ENCODE measurements at regions not wholly inside any gene's neighbourhood (a gene's known extent, or its start where the extent isn't known, plus 50 kb on each side); places are given as distances from the start of the nearest gene placed in this dataset.
"Not testable (repeated sequence)": the region's sequence is repeated elsewhere in the genome, so short reads cannot be mapped to it uniquely, and the experiment has no call there.

DNA sequence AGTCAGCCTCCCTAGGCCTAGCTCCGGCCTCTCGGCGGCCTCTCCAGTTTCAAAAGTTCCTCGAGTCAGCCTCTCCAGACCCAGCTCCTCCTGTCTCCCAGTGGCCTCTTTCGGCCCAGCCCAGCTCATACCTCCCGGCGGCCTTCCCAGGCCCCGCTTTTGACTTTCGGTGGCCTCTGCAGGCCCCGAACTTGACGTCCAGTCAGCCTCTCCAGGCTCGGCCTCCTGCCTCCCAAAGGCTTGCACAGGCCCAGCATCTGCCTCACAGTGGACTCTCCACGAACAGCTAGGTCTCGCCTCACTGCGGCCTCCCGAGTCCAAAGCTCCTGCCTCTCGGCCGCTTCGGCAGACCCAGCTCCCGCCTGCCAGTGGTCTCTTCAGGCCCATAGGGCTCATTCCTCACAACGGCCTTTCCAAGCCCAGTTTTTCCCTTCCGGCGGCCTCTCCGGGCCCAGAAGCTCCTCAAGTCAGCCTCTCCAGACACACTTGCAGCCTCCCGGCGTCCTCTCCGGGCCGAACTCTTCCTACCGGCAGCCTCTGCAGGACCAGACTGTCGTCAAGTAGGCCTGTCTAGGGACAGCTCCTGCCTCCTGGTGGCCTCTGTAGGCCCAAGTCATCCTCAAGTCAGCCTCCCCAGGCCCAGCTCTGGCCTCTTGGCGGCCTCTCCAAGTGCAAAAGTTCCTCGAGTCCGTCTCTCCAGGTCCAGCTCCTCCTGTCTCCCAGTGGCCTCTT is 249.9 kb upstream of the ZNF722 start:
- not testable (repeated sequence) for H3K4me3 ChIP-seq (ENCODE audit: low read length); H3K9ac ChIP-seq (ENCODE audit: low read length); H3K36me3 ChIP-seq (ENCODE audit: control insufficient read depth, insufficient read depth, low read length); H3K4me1 ChIP-seq (ENCODE audit: control insufficient read depth, insufficient read depth, low read length); H3K27me3 ChIP-seq (ENCODE audit: control insufficient read depth, insufficient read depth, low read length); H3K27ac ChIP-seq (ENCODE audit: low read depth, low read length)

DNA sequence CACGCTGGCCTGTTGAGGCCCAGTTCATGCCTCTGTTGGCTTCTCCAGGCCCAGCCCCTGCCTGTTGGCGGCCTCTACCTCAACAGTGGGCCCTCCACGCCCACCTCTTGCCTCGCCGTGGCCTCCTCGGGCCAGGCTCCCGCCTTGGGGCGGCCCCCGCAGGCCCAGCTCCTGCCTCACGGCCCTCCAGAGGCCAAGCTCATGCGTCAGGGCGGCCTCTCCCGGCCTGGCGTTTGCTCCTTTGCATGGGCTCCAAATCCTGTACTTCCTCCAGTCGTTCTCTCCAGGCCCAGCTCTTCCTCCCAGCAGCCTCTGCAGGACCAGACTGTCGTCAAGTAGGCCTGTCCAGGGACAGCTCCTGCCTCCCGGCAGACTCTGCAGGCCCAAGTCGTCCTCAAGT is 246.2 kb upstream of the ZNF722 start:
- not testable (repeated sequence) for H3K4me3 ChIP-seq (ENCODE audit: low read length); H3K4me1 ChIP-seq (ENCODE audit: control insufficient read depth, insufficient read depth, low read length); H3K36me3 ChIP-seq (ENCODE audit: control insufficient read depth, insufficient read depth, low read length); H3K27me3 ChIP-seq (ENCODE audit: control insufficient read depth, insufficient read depth, low read length); H3K9ac ChIP-seq (ENCODE audit: low read length); H3K27ac ChIP-seq (ENCODE audit: low read depth, low read length)

DNA sequence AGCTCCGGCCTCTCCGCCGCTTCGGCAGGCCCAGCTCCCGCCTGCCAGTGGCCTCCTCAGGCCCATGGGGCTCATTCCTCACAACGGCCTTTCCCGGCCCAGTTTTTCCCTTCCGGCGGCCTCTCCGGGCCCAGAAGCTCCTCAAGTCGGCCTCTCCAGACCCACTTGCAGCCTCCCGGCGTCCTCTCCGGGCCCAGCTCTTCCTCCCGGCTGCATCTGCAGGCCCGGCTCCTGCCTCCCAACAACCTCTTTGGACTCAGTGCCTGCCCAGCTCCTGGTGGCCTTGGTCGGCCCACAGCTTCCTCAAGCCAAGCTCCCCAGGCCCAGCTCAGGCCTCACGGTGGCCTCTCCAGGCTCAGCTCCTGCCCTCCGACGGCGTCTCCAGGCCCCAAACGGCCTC is 245.5 kb upstream of the ZNF722 start:
- H3K27ac ChIP-seq (ENCODE audit: low read depth, low read length); H3K4me1 ChIP-seq (ENCODE audit: control insufficient read depth, insufficient read depth, low read length); H3K9ac ChIP-seq (ENCODE audit: low read length); H3K27me3 ChIP-seq (ENCODE audit: control insufficient read depth, insufficient read depth, low read length); H3K4me3 ChIP-seq (ENCODE audit: low read length); H3K36me3 ChIP-seq (ENCODE audit: control insufficient read depth, insufficient read depth, low read length): not testable (repeated sequence)

DNA sequence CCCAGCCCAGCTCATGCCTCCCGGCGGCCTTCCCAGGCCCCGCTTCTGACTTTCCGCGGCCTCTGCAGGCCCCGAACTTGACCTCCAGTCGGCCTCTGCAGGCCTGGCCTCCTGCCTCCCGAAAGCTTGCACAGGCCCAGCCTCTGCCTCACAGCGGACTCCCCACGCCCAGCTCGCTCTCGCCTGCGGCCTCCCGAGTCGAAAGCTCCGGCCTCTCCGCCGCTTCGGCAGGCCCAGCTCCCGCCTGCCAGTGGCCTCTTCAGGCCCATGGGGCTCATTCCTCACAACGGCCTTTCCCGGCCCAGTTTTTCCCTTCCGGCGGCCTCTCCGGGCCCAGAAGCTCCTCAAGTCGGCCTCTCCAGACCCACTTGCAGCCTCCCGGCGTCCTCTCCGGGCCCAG is 238.4 kb upstream of the ZNF722 start:
- H3K4me3 ChIP-seq (ENCODE audit: low read length); H3K4me1 ChIP-seq (ENCODE audit: control insufficient read depth, insufficient read depth, low read length); H3K36me3 ChIP-seq (ENCODE audit: control insufficient read depth, insufficient read depth, low read length); H3K27ac ChIP-seq (ENCODE audit: low read depth, low read length); H3K27me3 ChIP-seq (ENCODE audit: control insufficient read depth, insufficient read depth, low read length); H3K9ac ChIP-seq (ENCODE audit: low read length): not testable (repeated sequence)

DNA sequence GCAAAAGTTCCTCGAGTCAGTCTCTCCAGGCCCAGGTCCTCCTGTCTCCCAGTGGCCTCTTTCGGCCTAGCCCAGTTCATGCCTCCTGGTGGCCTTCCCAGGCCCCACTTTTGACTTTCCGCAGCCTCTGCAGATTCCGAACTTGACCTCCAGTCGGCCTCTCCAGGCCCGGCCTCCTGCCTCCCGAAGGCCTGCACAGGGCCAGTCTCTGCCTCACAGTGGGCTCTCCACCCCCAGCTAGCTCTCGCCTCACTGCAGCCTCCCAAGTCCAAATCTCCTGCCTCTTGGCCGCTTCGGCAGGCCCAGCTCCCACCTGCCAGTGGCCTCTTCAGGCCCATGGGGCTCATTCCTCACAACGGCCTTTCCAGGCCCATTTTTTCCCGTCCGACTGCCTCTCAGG is 233.1 kb upstream of the ZNF722 start:
- H3K4me3 ChIP-seq (ENCODE audit: low read length); H3K27ac ChIP-seq (ENCODE audit: low read depth, low read length); H3K27me3 ChIP-seq (ENCODE audit: control insufficient read depth, insufficient read depth, low read length); H3K36me3 ChIP-seq (ENCODE audit: control insufficient read depth, insufficient read depth, low read length); H3K9ac ChIP-seq (ENCODE audit: low read length); H3K4me1 ChIP-seq (ENCODE audit: control insufficient read depth, insufficient read depth, low read length): not testable (repeated sequence)

DNA sequence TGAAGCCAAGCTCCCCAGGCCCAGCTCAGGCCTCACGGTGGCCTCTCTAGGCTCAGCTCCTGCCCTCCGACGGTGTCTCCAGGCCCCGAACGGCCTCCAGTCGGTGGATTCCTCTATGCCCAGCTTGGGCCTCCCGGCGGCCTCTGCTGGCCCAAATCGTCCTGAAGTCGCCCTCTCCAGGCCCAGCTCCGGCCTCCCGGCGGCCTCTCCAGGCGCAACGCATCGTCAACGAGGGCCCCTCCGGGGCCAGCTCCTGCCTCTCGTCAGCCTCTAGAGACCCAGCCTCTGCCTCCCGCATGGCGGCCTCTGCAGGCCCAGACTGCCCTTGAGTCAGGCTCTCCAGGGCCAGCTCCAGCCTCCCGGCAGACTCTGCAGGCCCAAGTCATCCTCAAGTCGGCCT is 232.5 kb upstream of the ZNF722 start:
- H3K4me3 ChIP-seq (ENCODE audit: low read length); H3K27ac ChIP-seq (ENCODE audit: low read depth, low read length); H3K36me3 ChIP-seq (ENCODE audit: control insufficient read depth, insufficient read depth, low read length); H3K4me1 ChIP-seq (ENCODE audit: control insufficient read depth, insufficient read depth, low read length); H3K9ac ChIP-seq (ENCODE audit: low read length); H3K27me3 ChIP-seq (ENCODE audit: control insufficient read depth, insufficient read depth, low read length): not testable (repeated sequence)

DNA sequence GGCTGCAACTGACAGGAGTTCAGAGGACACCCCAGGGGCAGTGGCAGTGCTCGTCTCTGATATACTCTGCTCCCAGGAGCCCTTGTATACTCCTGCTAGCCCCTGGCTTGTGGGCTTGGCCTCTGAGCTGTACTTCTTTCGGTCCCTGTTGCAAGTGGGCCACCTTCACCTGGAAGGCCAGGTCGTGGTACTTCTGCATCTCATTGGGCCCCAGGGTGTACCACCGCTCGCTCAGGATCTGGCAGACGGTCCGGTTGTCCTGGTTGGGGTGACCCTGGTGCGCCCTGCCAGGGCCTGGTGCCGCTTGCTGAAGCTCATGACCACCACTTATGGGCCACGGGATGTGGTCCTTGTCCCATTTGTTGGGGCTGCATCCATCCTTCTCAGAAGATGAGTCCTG is 228.5 kb upstream of the ZNF722 start:
- not testable (repeated sequence) for H3K9ac ChIP-seq (ENCODE audit: low read length); H3K36me3 ChIP-seq (ENCODE audit: control insufficient read depth, insufficient read depth, low read length); H3K27ac ChIP-seq (ENCODE audit: low read depth, low read length); H3K4me1 ChIP-seq (ENCODE audit: control insufficient read depth, insufficient read depth, low read length); H3K27me3 ChIP-seq (ENCODE audit: control insufficient read depth, insufficient read depth, low read length); H3K4me3 ChIP-seq (ENCODE audit: low read length)

DNA sequence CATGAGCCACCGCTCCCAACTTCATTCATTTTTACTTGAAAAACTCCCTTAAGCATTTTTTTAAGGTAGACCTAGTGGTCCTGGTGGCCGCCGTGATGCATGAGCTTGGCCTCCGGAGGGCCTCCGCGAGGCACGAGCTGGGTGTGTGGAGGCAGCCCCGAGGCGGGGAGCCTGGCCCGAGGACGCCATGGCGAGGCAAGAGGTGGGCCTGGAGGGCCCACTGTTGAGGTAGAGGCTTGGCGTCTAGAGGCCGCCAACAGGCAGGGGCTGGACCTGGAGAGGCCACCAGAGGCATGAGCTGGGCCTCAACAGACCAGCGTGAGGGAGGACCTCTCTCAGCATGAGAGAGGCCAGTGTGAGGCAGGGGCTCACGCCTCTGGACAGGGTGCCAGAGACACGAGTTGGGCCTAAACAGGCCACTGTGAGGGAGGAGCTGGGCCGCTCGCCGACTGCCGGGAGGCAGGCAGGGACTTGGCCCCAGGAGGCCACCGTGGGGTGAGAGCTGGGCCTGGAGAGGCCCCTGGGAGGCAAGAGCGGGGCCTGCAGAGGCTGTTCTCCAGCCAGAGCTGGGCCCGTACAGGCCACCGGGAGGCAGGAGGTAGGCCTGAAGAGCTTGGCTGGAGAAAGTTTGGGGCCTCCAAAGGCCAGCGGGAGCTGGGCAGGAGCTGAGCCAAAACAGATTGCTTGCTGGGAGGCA is 227.1 kb upstream of the ZNF722 start:
- not testable (repeated sequence) for H3K9ac ChIP-seq (ENCODE audit: low read length); H3K4me1 ChIP-seq (ENCODE audit: control insufficient read depth, insufficient read depth, low read length); H3K4me3 ChIP-seq (ENCODE audit: low read length); H3K36me3 ChIP-seq (ENCODE audit: control insufficient read depth, insufficient read depth, low read length); H3K27me3 ChIP-seq (ENCODE audit: control insufficient read depth, insufficient read depth, low read length); H3K27ac ChIP-seq (ENCODE audit: low read depth, low read length)

DNA sequence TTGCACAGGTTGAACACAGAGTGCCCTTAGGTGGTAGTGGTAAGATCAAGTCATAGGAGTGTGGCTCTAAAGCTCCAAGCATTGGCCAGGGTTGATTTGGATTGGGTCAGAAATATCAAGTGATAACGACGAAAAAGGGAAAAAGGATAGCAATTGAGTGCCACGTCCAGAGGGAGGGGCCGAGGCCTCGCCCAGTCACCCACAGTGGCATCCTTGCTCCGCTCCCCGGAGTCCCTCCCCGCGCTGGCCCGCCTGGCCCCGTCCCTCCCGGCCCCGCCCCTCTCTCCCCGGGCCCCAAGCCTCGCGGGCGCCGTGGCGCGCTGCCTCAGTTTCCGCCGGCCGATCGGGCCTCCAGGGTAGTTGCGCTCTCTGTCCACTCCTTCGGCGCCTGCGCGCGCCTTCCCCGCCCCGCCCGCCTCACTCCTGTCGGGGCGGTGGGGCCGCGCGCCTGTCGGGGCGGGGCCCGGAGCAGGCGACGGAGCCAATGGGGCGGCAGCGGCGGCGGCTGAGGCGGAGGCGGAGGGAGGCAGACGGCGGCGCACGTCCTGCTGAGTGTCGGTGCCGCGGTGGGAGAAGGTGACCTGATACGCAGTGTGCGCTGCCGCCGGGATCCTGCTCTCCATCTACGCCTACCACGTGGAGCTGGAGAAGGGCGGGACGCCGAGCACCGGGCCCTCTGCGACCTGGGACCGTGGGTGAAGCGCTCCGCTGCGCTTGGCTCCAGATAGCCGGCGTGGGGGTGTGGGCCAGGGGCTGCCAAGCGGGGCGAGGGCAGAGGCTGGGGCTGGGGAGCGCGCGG is 209.1 kb upstream of the ZNF722 start:
- H3K4me1 ChIP-seq (ENCODE audit: control insufficient read depth, insufficient read depth, low read length) = no peaks in the 10 kb centered on the region
- peak overlapping the region; percentile 44 for H3K4me3 ChIP-seq (ENCODE audit: low read length)
- no peak overlapping the region for H3K9ac ChIP-seq (ENCODE audit: low read length)
- H3K27ac ChIP-seq (ENCODE audit: low read depth, low read length) = no peak overlapping the region
- no peaks in the 10 kb centered on the region for H3K36me3 ChIP-seq (ENCODE audit: control insufficient read depth, insufficient read depth, low read length)
- H3K27me3 ChIP-seq (ENCODE audit: control insufficient read depth, insufficient read depth, low read length) = no peaks in the 10 kb centered on the region

DNA sequence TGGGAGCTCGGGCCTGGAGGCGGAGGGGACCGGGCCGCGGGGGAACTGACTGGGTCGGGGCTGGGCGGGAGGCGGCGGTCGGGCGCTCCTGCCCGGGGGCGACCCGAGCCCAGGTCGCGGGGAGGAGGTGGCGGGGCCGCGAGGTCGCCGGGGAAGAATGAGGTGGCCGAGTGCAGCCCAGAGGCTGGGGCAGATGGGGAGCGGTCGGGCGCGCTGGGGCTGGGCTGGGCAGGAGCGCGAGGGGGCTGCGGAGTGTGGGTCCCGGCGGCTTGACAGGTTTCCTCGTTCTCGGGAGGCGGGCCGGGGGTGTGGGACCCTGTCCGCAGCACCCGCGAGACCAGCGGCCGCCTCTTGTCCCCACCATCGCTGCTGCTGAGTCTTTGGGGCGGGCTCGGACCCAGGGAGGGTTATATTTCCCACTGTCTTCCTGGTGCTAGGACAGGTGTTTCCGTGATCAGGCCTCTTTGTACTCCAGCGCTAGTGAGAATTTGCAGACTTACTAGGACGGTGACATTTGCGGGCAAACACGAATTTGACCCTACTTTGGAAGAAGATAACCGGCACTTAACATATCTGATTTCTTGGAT is 208.4 kb upstream of the ZNF722 start:
- not testable (repeated sequence) for H3K9ac ChIP-seq (ENCODE audit: low read length); H3K27ac ChIP-seq (ENCODE audit: low read depth, low read length); H3K36me3 ChIP-seq (ENCODE audit: control insufficient read depth, insufficient read depth, low read length); H3K27me3 ChIP-seq (ENCODE audit: control insufficient read depth, insufficient read depth, low read length); H3K4me3 ChIP-seq (ENCODE audit: low read length); H3K4me1 ChIP-seq (ENCODE audit: control insufficient read depth, insufficient read depth, low read length)

All from rectal smooth muscle tissue (tissue), 1 donor.